ENCODE measurements at regions not wholly inside any gene's neighbourhood (a gene's known extent, or its start where the extent isn't known, plus 50 kb on each side); places are given as distances from the start of the nearest gene placed in this dataset.
A peak's percentile ranks its signal among the peaks of the same experiment; 100 is the strongest.
"Not testable (repeated sequence)": the region's sequence is repeated elsewhere in the genome, so short reads cannot be mapped to it uniquely, and the experiment has no call there.

GRCh38 chr14:22386924-22387775 lies 201.9 kb downstream of the DAD1 start:
- DNase-seq (ENCODE audit: low read depth), result peak; percentile 42

GRCh38 chr14:22384974-22385526 lies 204.0 kb downstream of the DAD1 start:
- DNase-seq (ENCODE audit: low read depth), result no peak

- DNase-seq (ENCODE audit: low read depth), result no peak
These were observed 204.9 kb downstream of the DAD1 start for GRCh38 chr14:22384167-22384549.

- DNase-seq (ENCODE audit: low read depth), result no peak
These were observed 205.4 kb downstream of the DAD1 start for GRCh38 chr14:22383515-22384166.

- no peak for DNase-seq (ENCODE audit: low read depth)
These were observed 206.1 kb downstream of the DAD1 start for GRCh38 chr14:22382955-22383354.

- no peak for DNase-seq (ENCODE audit: low read depth)
These were observed 206.6 kb downstream of the DAD1 start for GRCh38 chr14:22382395-22382794.

- no peak for DNase-seq (ENCODE audit: low read depth)
These were observed 207.3 kb downstream of the DAD1 start for GRCh38 chr14:22381766-22382165.

- DNase-seq (ENCODE audit: low read depth), result no peak
These were observed 207.6 kb downstream of the DAD1 start for GRCh38 chr14:22381408-22381760.

- DNase-seq (ENCODE audit: low read depth), result no peak
These were observed 208.2 kb downstream of the DAD1 start for GRCh38 chr14:22380571-22381407.

- DNase-seq (ENCODE audit: low read depth), result no peak
These were observed 209.3 kb downstream of the DAD1 start for GRCh38 chr14:22379727-22380126.

GRCh38 chr14:22378181-22378580 lies 210.8 kb downstream of the DAD1 start:
- no peak for DNase-seq (ENCODE audit: low read depth)

GRCh38 chr14:22375321-22375930 lies 213.6 kb downstream of the DAD1 start:
- no peak for DNase-seq (ENCODE audit: low read depth)

- DNase-seq (ENCODE audit: low read depth), result no peak
These were observed 218.8 kb downstream of the DAD1 start for GRCh38 chr14:22370084-22370847.

- no peak for DNase-seq (ENCODE audit: low read depth)
These were observed 230.3 kb downstream of the DAD1 start for GRCh38 chr14:22358726-22359125.

GRCh38 chr14:22349281-22349680 lies 239.7 kb downstream of the DAD1 start:
- not testable (repeated sequence) for DNase-seq (ENCODE audit: low read depth)

GRCh38 chr14:22344673-22345072 lies 244.4 kb downstream of the DAD1 start:
- no peak for DNase-seq (ENCODE audit: low read depth)

GRCh38 chr14:22344209-22344608 lies 244.8 kb downstream of the DAD1 start:
- DNase-seq (ENCODE audit: low read depth), result not testable (repeated sequence)

GRCh38 chr14:22341049-22341448 lies 248.0 kb downstream of the DAD1 start:
- DNase-seq (ENCODE audit: low read depth), result no peak

GRCh38 chr14:22338917-22339715 lies 249.9 kb downstream of the DAD1 start:
- no peak for DNase-seq (ENCODE audit: low read depth)

GRCh38 chr14:22338381-22338780 lies 250.6 kb downstream of the DAD1 start:
- no peak for DNase-seq (ENCODE audit: low read depth)
